Gastroesophageal sphincter (tissue), 3 donors: ENCODE measurements at regions not wholly inside any gene's neighbourhood (a gene's known extent, or its start where the extent isn't known, plus 50 kb on each side); places are given as distances from the start of the nearest gene placed in this dataset.

ENCODE experiments used
- CTCF ChIP-seq, 4 experiments: fragments of 200-600 bp in 2 of 4; fragments of 450-650 bp in 2 of 4; sonication (generic) in 1 of 4; IDR thresholded peaks; one replicate each; pipeline ENCODE4 v1.5.1; 2017 to 2019; ENCODE audit warnings: antibody characterized with exemption in 4 of 4, mild to moderate bottlenecking in 2 of 4, moderate library complexity in 2 of 4
- EP300 ChIP-seq: sonication (generic); formaldehyde crosslinking; IDR thresholded peaks from one replicate; pipeline ENCODE4 v1.6.1; 2017; ENCODE audit warnings: antibody characterized with exemption, mild to moderate bottlenecking
- POLR2AphosphoS5 ChIP-seq: sonication (generic); formaldehyde crosslinking; IDR thresholded peaks from one replicate; pipeline ENCODE4 v1.6.1; 2017; ENCODE audit warnings: antibody characterized with exemption

- no peak for TF ChIP-seq CTCF (IDR thresholded peaks at IDR 0.05)
- TF ChIP-seq POLR2AphosphoS5: no peak
- TF ChIP-seq EP300: no peak
Observed at GRCh38 chr2:198232281-198232680, 427.9 kb downstream of the PLCL1 start.
